ENCODE measurements at regions not wholly inside any gene's neighbourhood (a gene's known extent, or its start where the extent isn't known, plus 50 kb on each side); places are given as distances from the start of the nearest gene placed in this dataset.

- Histone ChIP-seq H3K9me3 (replicated peaks; ENCODE audit: control insufficient read depth, insufficient read depth, low read length) (no peaks in the 10 kb centered on the region), H3K27me3 (ENCODE audit: control insufficient read depth in 2 of 2, insufficient read depth in 2 of 2, low read length in 2 of 2) (no peaks in the 10 kb centered on the region), H3K27ac (ENCODE audit: insufficient read depth, low read depth, low read length) (no peak overlapping the region), H3K79me2 (ENCODE audit: control insufficient read depth, insufficient read depth, low read length) (no peaks in the 10 kb centered on the region), H3K4me1 (ENCODE audit: control insufficient read depth, extremely low read depth, insufficient read depth, low read length) (no peaks in the 10 kb centered on the region), H3K36me3 (ENCODE audit: control insufficient read depth in 2 of 2, extremely low read depth in 1 of 2, insufficient read depth in 2 of 2, low read length in 2 of 2) (no peaks in the 10 kb centered on the region), H2AFZ (ENCODE audit: low read depth, low read length) (no peak overlapping the region), H4K20me1 (replicated peaks; ENCODE audit: control insufficient read depth, extremely low read depth, insufficient read depth, low read length) (no peaks in the 10 kb centered on the region), H3K4me2 (ENCODE audit: insufficient read depth, low read length) (no peak overlapping the region), H3K4me3 (replicated peaks in 1 of 3; ENCODE audit: insufficient read depth in 1 of 3, low read depth in 1 of 3, low read length in 3 of 3) (no peak overlapping the region), H3K9me1 (replicated peaks; ENCODE audit: control insufficient read depth, extremely low read depth, insufficient read depth, low read length) (no peaks in the 10 kb centered on the region), H3K9ac (replicated peaks; ENCODE audit: extremely low read depth, insufficient read depth, low read length) (no peak overlapping the region)
- intact Hi-C loops (cut with micrococcal nuclease) (no loop called here), dilution Hi-C loops (cut with MboI; ENCODE audit: extremely low pct_ligation_motif_present, low sequenced_read_pairs) (no loop called here)
- ChIA-PET CTCF (no interaction called here), POLR2A (no interaction called here)
- FAIRE-seq (no peak), DNase-seq (ENCODE audit: low read depth, low spot score) (no peak)
- no TSS peak for BruUV-seq (replicated peaks)
- no peak for TF ChIP-seq FOS (IDR thresholded peaks at IDR 0.05; ENCODE audit: borderline replicate concordance, insufficient read depth, low read length)
- TF ChIP-seq GATA2 (IDR thresholded peaks at IDR 0.05; ENCODE audit: insufficient read depth, insufficient read length, low read depth, low read length), result no peak
- no peak for TF ChIP-seq MYC (IDR thresholded peaks at IDR 0.05; ENCODE audit: low read depth, low read length)
Observed at GRCh38 chr11:81270686-81271085, 1463.0 kb downstream of the FAM181B start.

- no TSS peak for BruUV-seq (replicated peaks)
- Histone ChIP-seq H2AFZ (ENCODE audit: low read depth, low read length) (no peak overlapping the region), H3K4me1 (ENCODE audit: control insufficient read depth, extremely low read depth, insufficient read depth, low read length) (no peaks in the 10 kb centered on the region), H3K4me3 (replicated peaks in 1 of 3; ENCODE audit: insufficient read depth in 1 of 3, low read depth in 1 of 3, low read length in 3 of 3) (no peak overlapping the region), H3K9me3 (replicated peaks; ENCODE audit: control insufficient read depth, insufficient read depth, low read length) (no peaks in the 10 kb centered on the region), H3K9ac (replicated peaks; ENCODE audit: extremely low read depth, insufficient read depth, low read length) (no peak overlapping the region), H3K4me2 (ENCODE audit: insufficient read depth, low read length) (no peak overlapping the region), H3K27ac (ENCODE audit: insufficient read depth, low read depth, low read length) (no peak overlapping the region), H3K79me2 (ENCODE audit: control insufficient read depth, insufficient read depth, low read length) (no peaks in the 10 kb centered on the region), H3K36me3 (ENCODE audit: control insufficient read depth in 2 of 2, extremely low read depth in 1 of 2, insufficient read depth in 2 of 2, low read length in 2 of 2) (no peaks in the 10 kb centered on the region), H3K9me1 (replicated peaks; ENCODE audit: control insufficient read depth, extremely low read depth, insufficient read depth, low read length) (no peaks in the 10 kb centered on the region), H4K20me1 (replicated peaks; ENCODE audit: control insufficient read depth, extremely low read depth, insufficient read depth, low read length) (no peaks in the 10 kb centered on the region), H3K27me3 (ENCODE audit: control insufficient read depth in 2 of 2, insufficient read depth in 2 of 2, low read length in 2 of 2) (no peaks in the 10 kb centered on the region)
- CTCF ChIA-PET, result no interaction called here
- FAIRE-seq (no peak), DNase-seq (ENCODE audit: low read depth, low spot score) (no peak)
- dilution Hi-C loops (cut with MboI; ENCODE audit: extremely low pct_ligation_motif_present, low sequenced_read_pairs) (no loop called here), intact Hi-C loops (cut with micrococcal nuclease) (no loop called here)
- TF ChIP-seq MYC (IDR thresholded peaks at IDR 0.05; ENCODE audit: low read depth, low read length) (no peak), EZH2 (IDR thresholded peaks at IDR 0.05; ENCODE audit: borderline replicate concordance, low read depth, low read length, severe bottlenecking) (no peak), GATA2 (IDR thresholded peaks at IDR 0.05; ENCODE audit: insufficient read depth, insufficient read length, low read depth, low read length) (no peak), JUN (IDR thresholded peaks at IDR 0.05; ENCODE audit: borderline replicate concordance, insufficient read depth, insufficient read length, low read depth) (no peak), POLR2A (IDR thresholded peaks at IDR 0.05; ENCODE audit: low read depth, low read length) (no peak), MAX (IDR thresholded peaks at IDR 0.05; ENCODE audit: insufficient read depth, insufficient read length) (no peak), CTCF (IDR thresholded peaks at IDR 0.05; ENCODE audit: extremely low read depth in 1 of 2, insufficient read depth in 1 of 2, low read depth in 1 of 2, low read length in 2 of 2) (no peak), POLR2AphosphoS5 (IDR thresholded peaks at IDR 0.05; ENCODE audit: insufficient read depth, low read depth, low read length) (no peak), FOS (IDR thresholded peaks at IDR 0.05; ENCODE audit: borderline replicate concordance, insufficient read depth, low read length) (no peak)
- POLR2A ChIA-PET, result no interaction called here
Observed at GRCh38 chr11:81267246-81267645, 1466.4 kb downstream of the FAM181B start.
